ENCODE measurements at regions not wholly inside any gene's neighbourhood (a gene's known extent, or its start where the extent isn't known, plus 50 kb on each side); places are given as distances from the start of the nearest gene placed in this dataset.
"Not testable (repeated sequence)": the region's sequence is repeated elsewhere in the genome, so short reads cannot be mapped to it uniquely, and the experiment has no call there.

DNA sequence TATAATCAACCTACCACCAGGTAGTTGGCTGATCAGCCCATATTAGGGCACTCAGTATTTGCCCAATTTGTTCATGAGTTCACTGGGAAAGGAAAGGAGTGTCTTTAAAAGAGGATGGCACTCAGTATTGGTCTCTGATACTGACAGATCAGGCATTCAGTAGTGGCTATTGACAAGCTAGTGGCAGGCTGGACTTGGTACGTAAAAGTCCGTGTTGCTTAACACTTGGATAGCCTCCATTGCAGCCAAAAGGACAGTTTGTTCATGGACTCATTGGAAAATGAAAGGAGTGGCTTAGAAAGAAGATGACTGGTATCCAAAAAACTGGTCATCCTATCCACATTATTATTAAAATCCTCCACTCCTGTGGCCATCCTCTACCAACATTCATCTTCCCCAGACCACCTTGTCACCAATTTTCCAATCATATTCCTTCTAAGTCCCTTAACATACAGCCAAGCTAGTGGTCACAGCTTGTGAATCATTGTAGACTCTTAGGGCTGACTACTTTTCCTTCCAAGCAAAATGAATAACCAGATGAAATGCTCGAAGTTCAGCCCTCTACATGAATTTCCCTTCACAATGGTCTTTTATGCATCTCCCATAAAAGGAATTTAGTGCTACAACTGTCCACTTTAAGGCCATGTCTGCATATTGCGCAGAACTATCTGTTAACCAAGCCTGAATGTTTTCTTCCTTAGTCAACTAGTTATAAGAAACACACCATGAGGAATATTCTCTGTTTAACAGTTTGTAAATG, 78.6 kb upstream of the MAGI2 start:
- no peak for DNase-seq

GRCh38 chr7:79531116-79531515, 77.6 kb upstream of the MAGI2 start:
- no peak for DNase-seq

DNA sequence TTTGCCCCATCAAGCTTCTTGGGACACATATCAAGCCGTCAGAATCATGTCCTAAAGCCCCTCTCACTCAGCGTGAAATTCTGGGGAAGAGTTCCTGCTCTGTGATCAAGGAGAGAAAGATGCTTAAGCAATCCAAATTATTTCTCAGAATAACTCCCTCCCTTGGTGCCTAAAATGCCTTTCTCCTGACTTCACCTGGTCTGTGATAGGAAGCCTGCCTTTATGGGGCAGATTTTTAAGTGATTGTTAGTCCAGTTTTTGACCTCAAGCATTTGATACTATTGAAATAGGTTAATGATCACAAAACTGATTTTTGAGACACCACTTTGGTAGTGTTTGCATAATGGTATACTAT, 76.4 kb upstream of the MAGI2 start:
- DNase-seq, result no peak

DNA sequence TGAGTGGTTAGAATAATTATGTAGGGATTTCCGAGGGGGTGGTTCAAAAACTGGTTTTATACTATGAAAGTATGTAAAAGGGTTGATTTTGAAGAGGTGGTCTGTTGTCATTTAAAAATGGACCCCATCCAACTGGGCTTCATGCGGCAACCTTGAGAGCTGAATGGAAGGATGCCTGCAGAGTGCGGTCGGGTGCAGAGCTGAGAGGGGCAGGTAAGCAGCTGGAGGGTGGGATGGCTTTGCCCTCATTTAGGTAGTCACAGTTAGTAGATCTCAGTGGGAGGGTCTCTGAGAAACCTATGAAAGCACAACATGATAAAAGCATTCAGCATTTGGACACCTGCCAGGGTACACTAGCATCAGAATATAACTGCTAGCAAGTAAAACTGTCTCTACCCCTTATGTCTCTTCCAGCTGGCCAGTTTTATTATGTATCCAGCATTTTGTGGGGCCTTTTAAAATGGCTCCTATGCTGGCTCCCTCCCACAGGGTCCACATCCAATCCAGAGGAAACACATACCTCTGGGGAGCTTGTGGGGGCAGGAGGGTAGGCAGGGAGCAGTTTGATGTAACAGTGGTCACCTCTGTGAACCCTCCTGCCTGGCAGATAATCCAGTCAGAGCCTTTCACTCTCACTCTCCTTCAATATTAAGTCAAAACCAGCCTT, 75.9 kb upstream of the MAGI2 start:
- DNase-seq, result no peak

DNA sequence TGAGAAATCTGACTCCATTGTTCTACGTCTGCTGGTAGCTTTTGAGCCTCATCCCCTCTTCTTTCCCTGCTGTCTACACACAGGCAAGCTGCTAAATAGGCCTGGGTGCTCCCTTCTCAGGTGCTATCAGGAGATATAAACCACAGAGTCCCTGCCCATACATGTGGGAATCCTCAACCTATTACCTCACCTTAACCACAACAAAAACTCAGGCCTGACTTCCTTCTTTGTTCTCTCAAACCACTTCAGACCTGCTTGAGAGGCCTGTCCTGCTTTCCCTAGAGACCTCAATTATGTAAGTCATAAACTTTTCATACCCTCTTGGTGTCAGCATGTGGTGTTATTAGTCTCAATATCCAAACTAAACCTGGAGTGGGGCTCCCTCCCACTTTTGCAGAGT, 75.0 kb upstream of the MAGI2 start:
- no peak for DNase-seq

- DNase-seq, result no peak
Observed at GRCh38 chr7:79524048-79524447, 70.6 kb upstream of the MAGI2 start.

DNA sequence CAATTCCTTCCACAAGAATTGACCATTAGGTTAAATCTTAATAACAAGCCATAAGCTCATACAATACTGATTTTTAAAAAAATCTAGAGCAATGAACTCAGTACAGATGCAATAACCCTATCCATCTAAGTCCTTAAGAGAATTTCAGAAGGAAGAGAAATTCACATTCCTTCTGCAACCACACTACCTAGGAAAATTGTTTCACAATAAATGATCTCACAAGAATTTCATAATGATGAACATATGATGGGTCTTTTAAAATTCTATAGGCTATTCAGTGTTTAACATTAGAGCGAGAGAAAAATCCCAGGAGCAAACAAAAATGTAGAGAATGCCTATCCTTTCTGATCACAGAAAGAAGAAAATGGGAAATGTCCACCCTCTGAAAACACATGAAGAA, 70.0 kb upstream of the MAGI2 start:
- no peak for DNase-seq

DNA sequence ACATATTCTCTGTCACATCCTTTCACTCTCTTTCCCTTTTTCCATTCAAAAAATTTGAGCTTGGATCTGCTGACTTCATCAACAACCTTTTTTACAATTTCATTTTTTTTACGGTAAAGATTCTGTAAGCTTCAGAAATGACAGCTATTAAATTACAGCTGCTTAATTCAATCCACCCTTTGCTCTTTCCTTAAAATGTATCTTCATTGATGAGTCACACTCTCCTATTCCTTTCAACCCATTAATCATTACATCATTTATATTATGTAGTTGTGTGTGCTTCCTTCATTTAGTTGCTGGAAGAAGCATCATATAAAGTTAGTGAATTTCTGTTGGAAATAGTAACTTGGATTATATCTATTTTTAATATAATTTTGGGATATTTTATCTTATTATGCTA, 67.1 kb upstream of the MAGI2 start:
- no peak for DNase-seq

DNA sequence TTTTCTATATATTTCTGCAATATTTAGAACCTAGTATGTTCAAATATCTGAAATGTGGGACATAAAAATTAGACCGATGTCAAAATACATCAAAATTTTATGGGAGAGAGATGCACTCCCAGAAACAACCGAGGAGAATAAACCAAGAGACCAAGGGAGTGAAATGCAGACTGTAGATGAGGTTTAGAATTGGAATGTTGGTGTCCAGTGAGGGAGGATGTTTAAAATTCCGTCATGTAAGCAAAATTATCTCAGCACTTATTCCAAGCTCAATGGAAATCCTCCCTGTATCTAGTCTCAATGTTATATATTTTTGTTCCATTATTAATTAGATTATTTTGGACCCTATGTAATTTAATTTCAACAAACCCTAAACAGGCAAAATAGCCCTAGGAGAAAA, 61.9 kb upstream of the MAGI2 start:
- no peak for DNase-seq

GRCh38 chr7:79513261-79513660, 59.8 kb upstream of the MAGI2 start:
- no peak for DNase-seq

DNA sequence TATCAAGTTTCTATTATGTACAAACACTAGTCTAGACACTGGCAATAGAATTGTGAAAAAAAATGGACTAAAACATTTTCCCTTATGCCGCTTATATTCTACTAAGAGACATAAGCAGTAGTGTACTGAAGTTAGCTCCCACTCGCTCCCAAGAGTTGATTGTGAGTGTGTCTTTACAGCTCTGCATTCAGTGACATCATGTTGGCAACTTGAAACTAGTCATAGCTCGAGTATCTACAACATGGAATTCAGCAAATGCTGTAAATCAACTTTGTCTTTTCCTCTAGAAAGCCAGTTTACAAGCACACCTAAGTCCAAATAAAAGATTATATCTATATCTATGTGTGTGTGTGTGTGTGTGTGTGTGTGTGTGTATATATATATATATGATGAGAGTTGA, 58.8 kb upstream of the MAGI2 start:
- DNase-seq, result no peak

DNA sequence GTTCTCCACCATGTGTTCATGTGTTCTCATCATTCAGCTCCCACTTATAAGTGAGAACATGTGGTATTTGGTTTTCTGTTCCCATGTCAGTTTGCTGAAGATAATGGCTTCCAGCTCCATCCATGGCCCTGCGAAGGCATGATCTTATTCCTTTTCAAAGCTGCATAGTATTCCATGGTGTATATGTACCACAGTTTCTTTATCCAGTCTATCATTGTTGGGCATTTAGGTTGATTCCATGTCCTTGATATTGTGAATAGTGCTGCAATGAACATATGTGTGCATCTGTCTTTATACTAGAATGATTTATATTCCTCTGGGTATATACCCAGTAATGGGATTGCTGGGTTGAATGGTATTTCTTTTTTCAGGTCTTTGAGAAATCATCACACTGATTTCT, 57.6 kb upstream of the MAGI2 start:
- DNase-seq, result not testable (repeated sequence)

DNA sequence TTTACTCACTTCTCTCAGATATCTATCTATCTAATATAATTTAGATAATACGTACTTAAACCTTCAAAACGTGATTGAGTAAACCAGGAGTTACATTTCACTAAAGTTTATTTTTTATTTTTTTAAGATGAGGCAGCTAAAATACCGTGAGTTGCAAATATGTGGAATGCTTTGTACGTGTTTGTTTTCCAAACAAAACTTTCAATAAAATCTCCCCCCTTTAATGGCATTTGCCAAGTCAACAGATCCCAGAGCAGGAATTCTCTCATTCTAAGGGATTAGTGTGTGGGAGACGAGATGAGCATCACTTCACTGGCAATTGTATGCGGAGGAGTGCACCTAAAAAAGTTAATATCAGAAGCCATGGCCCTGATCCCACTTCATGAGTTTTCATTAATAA, 53.7 kb upstream of the MAGI2 start:
- DNase-seq, result no peak

DNA sequence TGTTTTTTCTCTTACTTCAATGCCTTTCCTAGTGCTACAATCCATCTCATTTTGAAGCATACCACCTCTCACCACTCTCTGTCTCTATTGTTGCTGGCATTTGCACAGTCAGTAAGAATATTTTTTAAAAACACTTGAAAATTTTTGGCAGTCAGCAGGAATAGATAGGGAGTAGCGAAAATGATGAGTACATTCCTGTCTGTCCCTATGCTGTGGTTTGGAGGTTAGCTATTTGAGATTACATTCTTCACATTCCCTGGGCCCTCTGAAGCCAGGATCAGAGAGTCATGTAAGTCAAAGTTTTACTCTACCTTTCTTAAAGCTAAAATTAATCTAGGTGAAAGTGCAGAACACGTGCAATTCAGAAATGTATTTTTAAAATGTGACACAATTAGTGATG, 53.0 kb upstream of the MAGI2 start:
- no peak for DNase-seq

DNA sequence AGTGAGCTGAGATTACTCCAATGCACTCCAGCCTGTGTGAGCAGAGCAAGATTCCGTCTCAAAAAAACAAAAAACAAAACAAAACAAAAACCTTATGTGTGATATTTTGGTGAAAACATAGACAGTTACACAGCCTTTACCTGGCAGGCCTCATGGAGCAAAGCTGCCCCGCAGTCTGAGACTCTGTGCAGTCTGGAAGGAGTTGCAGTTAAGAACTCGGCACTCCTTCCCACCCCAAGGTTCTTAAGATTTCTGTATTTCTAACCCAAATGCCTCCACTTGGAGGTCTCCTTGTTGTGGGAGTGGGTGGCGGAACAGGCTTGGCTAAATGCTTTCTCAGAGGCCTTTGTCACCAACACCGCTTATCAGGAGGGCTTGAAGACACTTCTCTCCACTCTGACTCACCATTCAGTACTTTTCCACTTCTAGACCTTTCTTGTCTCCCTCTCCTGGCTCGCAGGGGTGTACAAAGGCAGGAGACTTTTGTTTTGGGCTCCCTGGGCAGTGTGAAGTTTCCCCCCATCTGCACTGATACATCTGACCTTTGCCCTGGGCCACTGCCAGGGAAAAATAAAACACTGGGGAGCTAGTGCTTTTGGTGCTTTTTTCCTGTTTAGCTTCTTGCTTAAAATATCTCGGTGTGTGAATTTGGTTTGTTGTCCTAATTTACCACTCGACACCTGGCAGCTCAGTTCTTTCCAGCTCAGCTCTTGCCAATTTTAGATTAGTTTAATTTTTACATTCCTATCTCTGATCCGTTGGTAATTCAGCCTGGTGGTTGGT, 51.3 kb upstream of the MAGI2 start:
- DNase-seq, result no peak
